GM13977 (cell line): ENCODE measurements at regions not wholly inside any gene's neighbourhood (a gene's known extent, or its start where the extent isn't known, plus 50 kb on each side); places are given as distances from the start of the nearest gene placed in this dataset.

Experiments
- DNase-seq: peaks from one replicate; pipeline ENCODE4 v3.0.0; 2012; ENCODE audit warnings: low spot score
- CTCF ChIP-seq: IDR thresholded peaks from 2 replicates; pipeline ENCODE4 v1.5.1; 2012; ENCODE audit warnings: mild to moderate bottlenecking, control low read depth; ENCODE audit not compliant: insufficient read depth; ENCODE audit errors: extremely low read depth, missing control alignments
- in situ Hi-C: fragments of 300-500 bp; cut with MboI; formaldehyde crosslinking; loops from one replicate; pipeline ENCODE4 v1.12.0; 2022; ENCODE audit warnings: low sequenced_read_pairs, low pct_unique_long_range_greater_than_20kb, mixed read lengths, inconsistent platforms; ENCODE audit not compliant: unreplicated experiment

GRCh38 chr21:39016740-39017315 lies 166.4 kb downstream of the PSMG1 start:
- in situ Hi-C loops = no loop called here
- peak; percentile 49 for DNase-seq
- TF ChIP-seq CTCF = no peak

- DNase-seq = no peak
- in situ Hi-C loops = no loop called here
- no peak for TF ChIP-seq CTCF
Measured at GRCh38 chr21:39014747-39015146, 168.5 kb downstream of the PSMG1 start.

GRCh38 chr21:39012326-39013230 lies 170.7 kb downstream of the PSMG1 start:
- DNase-seq = no peak
- TF ChIP-seq CTCF = no peak
- in situ Hi-C loops = no loop called here

- DNase-seq = no peak
- TF ChIP-seq CTCF = no peak
- in situ Hi-C loops = no loop called here
Measured at GRCh38 chr21:39011911-39012310, 171.3 kb downstream of the PSMG1 start.

GRCh38 chr21:39010629-39011404 lies 172.4 kb downstream of the PSMG1 start:
- in situ Hi-C loops = no loop called here
- no peak for DNase-seq
- no peak for TF ChIP-seq CTCF

GRCh38 chr21:39009587-39010225 lies 173.5 kb downstream of the PSMG1 start:
- in situ Hi-C loops = no loop called here
- DNase-seq = no peak
- TF ChIP-seq CTCF = no peak
